Muscle of back (tissue), 3 donors: ENCODE measurements at regions not wholly inside any gene's neighbourhood (a gene's known extent, or its start where the extent isn't known, plus 50 kb on each side); places are given as distances from the start of the nearest gene placed in this dataset.

Source experiments
- DNase-seq, 3 donors: peaks; one replicate each; pipeline versions ENCODE4 v3.0.0 to v3.0.0-alpha.2; 2013

DNA sequence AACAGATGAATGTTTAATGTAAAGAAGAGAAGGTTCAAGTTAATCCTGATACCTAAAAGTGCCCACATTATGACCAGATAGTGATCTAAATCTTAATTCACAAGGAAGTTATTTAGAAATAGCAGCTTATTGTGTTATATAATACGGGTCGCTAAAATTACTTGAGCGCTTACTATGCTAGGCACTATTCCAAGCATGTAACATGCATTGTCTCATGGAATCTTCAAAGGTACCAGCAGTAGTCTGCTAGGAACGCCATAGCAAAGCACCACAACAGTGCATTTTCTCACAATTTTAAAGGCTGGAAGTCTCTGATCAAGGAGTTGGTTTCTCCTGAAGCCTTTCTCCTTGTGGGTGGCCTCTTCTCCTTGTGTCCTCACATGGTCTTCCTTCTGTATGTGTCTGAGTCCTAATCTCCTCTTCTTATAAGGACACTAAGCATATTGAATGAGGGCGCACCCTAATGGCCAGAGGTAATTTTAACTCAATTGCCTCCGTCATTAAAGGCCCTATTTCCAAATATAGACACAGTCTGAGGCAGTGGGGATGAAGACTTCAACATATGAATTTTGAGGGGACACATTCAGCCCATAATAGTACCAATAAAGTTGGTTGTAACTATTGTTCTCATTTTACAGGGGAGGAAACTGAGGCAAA lies 118.4 kb downstream of the LRRC30 start:
- DNase-seq = no peak

DNA sequence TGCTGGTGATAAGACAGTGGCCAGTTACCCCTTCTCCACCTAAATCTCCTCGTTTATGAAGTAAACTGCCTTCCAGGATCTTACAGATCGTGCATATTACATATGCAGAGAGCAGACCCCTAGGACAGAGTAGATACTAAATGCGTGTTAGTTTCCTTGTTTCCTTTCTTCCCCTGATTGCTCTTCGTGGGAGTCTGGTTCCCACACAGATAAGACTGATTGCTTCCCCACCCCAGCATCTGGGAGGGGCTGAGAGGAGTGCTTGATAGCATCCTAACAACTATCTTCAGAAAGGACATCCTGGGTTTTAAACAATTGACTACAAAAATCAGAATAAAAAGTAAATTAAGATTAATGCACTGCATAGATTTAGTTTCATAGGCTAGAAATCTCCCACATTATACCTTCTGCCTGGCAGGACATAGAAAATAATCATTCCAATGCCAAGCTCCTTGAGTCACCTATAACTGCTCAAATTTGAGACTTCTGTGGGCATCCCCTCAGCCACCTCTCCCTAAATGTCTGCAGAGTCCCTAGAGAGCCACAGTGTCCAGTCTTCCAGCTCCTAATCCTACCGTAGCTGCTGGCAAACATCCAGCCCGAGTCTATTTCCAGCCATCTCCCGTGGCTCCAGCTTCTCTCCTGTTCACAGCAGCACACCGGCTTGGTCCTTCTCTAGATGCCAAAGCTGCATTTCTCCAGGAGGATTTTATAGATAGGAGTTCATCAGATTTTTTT lies 128.3 kb downstream of the LRRC30 start:
- peak in 1 of 3 donors; percentile 11 for DNase-seq

DNA sequence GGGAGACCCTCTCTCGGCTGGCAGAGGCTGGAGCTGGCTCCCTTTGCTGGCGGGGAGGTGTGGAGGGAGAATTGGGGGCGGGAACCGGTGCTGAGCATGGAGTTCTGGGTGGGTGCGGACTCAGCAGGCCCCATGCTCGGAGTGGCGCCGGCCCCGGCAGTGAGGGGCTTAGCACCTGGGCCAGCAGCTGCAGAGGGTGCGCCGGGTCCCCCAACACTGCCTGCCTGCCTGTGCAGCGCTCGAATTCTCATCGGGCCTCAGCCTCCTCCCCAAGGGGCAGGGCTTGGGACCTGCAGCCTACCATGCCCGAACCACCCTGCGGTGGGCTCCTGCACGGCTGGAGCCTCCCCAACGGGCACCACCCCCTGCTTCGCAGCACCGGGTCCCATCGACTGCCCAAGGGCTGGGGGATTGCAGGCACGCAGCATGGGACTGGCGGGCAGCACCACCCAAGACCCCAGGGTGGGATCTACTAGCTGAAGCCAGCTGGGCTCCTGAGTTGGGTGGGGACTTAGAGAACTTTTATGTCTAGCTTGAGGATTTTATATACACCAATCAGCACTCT lies 129.8 kb downstream of the LRRC30 start:
- DNase-seq = no peak

DNA sequence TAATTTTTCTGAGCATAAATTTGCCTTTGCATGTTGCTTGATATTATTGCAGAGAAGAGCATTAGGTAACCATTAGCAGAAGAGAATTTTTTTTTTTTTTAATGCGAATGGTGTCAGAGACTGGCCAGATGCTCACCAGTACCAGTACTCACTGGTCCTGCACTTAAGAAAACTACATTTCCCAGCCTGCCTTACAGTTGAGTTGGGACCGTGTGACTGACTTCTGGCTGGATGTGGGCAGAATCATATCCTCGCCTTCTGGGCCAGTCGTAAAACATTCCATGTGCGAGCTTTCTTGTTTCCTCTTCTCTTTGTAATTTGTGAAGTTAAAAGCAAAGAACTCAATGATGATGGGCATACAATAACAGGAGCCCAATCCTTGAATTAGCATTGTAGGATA lies 132.4 kb downstream of the LRRC30 start:
- no peak for DNase-seq

DNA sequence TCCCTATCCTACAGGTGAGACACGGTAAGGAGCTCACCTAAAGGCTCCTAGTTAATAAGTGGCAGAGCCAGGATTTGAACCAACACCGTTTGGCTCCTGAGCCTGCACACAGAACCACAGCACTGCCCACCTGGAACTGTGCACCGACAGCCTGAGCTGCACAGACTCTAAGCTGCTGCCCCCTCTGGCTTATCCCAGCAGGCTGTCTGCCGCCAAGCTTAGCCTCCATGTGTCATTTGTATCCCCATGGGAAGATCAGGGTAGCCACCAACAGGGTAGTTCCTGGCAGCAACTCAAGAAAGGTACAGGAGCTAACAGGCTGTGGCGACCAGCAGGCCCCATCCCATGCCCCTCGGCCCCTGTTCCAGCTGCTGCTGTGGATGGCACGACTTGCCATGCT lies 135.7 kb downstream of the LRRC30 start:
- DNase-seq = no peak

DNA sequence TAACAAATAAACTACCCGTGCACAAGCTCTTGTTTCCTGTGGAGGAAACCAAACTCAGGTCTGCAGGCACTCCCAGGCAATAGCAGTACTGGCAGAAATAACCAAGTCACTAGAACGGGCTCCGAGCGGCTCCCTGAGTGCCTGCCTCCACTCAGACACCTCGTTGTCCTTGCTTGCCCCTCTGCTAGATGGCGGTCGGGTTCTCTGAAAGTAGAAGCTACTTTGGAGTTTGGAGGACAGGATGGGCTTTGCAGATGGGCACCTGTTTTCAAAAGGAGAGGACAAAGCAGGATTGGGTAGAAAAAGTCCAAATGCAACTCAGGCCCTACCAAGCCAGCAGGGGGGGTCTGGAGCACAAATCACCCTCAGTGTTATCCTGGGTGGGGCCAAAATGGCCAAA lies 136.4 kb downstream of the LRRC30 start:
- DNase-seq = no peak

DNA sequence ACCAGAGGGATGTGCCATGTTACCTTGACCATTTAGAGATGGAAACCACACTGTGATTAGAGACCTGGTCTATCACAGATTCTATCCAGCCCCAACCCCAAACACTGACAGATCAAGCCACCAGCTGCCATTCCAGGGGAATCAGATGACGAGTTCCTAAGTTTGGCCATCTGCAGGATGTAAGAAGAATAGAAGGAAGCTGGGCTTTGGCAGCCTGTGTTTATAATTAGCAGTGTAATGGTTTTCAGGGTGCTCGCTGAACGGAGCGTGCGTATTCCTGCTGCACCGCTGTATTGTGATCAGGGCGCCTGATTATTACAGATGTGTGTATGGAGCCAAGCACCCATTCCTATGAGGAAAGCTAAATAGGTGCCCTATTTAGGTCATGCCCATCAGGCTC lies 138.1 kb downstream of the LRRC30 start:
- peak in 1 of 3 donors; percentile 39 for DNase-seq

DNA sequence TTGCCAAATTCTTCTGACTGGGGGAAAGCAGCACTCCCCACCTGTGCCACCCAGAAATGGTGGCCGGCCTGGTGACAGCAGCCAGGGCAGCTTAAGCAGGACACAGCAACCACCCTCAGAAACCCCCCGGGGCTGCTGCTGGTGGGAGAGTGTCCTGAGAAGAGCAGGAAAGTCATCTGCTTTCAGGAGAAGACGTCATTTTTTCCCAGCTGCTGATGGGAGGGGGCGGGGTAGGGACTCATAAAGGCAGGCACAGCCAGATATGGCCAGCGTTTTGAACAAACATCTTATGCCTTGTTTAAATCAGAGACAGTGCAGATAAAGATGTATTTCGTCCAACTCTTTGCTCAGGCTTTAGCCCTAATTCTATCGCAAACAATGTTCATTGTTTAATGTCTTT lies 139.5 kb downstream of the LRRC30 start:
- peak in 2 of 3 donors; percentile 49 to 70 for DNase-seq

DNA sequence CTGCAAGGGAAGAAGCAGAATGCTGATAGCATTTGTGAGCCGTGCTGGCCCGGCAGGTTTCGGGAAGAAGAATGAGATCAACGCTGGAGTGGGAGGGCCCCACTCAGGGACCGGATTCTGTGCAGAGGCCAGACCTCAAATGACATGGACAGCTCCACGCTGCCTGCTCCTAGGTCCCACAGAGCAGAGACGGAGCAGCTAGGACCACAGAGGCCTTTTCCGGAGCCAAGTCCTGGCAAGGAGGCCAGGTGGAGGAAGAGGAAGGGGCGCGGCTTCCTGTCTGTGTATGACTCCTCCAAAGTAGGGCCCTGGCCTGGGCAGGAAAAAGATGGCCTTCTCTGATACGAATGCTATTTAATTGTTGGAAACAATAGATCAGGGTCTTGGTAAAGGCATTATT lies 139.9 kb downstream of the LRRC30 start:
- DNase-seq = peak in 2 of 3 donors; percentile 40 to 66

DNA sequence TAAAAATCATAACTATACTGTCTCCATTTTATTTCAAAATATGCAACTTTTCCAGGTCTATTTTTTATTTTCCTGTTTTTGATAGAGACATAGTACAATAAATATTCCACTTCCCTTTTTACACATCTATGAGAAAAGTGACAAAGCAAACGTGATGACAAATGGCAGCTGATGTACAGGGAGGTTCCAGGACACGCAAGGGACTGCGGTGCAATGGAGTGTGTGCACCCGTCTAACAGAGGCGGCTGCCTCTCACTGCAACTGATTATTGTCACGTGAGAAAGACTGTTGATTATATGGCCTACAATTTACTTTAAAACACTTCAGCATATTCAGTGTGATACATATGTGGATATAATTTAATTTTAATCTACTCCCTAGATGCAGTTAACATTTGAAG lies 142.6 kb downstream of the LRRC30 start:
- DNase-seq = no peak

DNA sequence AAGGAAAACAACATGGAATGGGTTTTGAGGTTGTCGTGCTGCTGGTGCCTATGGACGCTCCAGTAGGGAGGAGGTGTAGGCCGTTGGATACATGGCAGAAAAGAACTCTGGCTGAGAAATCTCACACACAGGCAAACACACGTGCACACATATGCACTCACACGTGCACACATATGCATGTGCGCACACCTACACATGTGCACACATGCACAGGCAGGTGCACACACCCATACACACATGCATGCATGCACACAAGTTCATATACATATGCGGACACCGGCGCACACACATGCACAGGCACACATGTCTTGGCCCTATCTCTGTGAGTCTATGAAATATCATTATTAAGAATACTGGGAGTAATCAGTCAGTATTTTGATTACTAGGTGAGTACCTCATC lies 150.4 kb downstream of the LRRC30 start:
- no peak for DNase-seq

DNA sequence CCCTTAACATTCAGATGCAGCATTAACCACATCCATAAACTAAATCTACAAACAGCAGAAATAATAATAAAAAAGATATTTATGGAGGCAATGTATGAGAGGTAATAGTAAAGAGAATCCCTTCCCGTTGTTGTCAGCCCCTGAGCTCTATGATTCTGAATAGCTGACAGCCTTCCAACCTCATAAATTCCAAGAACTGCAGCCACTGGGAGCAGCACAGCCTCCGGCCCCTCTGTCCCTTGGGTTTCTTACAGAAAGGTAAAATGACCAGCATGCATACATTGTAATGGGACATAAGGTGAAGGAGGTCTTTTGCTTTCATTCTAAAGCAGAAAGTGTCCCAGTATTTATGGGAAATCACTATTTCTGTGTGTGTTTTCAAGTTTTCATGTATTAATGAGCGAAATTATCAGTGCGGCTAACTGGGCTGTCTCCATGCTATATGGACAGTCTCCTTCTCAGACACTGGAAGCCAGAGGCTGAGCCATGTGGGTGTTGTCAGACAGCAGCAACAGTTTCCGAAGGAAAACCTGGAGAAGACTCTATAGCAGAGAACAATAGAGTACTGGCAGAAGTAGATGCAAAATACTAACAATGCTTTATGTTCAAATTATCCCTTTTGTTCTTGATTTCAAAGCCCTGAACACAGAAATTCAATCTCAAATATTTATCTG lies 151.6 kb downstream of the LRRC30 start:
- no peak for DNase-seq

DNA sequence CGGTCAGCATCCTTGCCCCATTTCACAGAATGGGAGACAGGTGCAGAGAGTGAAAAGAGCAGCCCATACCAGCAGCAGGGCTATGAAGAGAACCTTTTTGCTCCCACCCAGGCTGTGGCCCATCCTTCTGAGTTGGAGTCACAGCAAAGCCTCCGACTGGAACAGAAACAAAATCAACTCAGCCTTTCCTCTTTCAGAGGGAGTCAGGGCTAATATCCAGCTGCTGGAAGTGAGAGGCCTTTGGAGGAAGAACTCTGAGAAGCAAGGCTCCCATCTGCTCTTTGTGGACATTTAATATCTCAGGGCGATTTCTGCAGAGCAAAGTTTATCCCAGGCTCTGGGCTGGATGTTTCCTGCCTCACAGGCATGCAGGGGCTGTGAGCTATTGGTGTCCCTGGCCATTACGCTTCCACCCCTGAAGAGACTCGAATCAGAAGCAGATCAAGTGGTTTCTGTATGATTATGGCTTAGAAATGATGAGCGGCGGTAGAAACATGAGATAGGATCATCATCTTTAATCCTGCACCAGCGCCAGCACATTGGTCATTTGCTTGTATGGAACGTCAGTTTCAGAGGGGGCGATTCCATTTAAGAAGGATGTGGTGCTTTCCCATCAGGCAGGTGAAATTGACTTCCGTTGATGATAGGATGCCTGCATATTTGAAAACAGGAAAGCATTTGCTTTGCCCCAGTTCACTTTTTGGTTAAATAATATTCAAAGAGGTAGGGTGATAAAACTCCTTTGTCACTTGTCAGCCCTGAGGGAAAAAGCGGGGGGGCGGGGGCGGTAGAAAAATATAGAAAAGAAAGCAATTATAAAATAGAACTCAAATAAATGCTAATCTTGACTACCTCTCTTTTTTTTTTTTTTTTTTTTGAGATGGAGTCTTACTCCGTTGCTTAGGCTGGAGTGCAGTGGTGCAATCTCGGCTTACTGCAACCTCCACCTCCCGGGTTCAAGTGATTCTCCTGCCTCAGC lies 152.4 kb downstream of the LRRC30 start:
- DNase-seq = peak in 2 of 3 donors; percentile 30 to 67

DNA sequence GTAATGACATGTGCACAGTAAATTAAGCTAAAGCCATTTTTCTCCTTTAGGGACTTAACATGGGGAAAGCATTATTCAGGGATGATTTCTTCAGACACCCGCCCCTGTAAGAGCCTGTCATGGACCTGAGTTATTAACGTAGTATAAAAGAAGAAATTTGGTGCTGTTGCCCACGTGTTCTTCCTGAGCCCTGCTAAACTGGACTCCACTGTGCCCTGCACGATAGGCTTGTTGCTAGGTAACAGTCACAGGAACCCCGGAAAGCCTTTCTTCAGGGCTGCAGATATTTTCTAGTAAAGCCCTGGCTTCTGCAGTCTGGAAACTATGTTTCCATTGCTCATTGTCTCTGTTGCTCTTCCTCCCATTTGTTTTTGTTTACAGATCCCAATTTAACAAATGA lies 157.9 kb downstream of the LRRC30 start:
- DNase-seq = peak in 1 of 3 donors; percentile 6

DNA sequence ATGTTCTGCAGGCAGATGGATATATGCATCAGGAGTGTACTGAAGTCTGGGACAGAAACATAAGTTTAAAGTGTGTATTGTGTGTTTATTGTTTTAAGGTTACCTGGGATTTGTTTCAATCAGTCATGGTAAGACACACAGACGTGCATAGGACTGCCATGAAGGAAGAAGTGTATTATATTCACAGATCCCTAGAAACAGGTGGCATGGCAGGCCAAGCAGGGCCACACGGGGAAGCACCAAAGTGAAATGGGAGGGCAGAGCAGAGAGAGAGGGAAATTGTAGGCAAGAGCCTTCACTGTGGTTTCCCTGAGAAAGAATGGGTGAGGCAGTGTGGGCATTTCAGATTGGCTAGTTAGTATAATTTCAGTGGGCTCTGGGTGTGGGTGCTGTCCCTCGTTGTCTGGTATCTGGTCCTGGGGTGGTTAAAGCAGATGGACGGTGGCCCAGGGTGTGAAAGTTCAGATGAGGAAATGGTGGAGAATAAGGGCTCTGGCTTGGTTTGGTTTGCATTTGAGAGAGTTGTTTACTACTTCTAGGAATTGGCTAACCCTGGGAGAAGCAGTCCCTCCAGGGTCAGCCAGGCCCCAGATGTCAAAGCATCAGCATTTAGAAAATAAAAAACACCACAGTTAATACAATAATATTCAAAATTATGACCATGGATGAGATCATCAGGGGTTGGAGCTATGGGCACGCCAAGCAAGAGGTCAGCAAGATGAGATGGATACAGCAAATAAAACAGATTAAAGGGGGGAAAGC lies 160.0 kb downstream of the LRRC30 start:
- no peak for DNase-seq

DNA sequence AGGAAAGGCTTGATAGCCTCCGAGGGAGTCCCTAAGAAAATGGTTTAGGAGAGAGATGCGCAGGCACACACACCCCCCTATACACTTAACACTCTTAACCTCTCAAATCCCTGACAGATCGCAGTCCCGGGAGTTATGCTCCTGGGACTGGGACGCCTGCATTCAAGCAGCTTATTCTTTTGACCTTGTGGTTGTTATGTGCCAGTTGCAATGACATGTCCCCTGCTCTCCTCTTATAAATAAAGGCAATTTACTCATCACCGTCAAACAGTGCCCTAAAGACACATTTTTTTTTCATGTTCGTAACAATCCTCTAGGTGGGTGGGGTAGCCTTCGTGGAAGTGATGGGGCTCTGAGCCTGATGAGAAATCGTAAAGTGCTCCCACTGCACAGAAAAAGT lies 162.2 kb downstream of the LRRC30 start:
- DNase-seq = no peak

DNA sequence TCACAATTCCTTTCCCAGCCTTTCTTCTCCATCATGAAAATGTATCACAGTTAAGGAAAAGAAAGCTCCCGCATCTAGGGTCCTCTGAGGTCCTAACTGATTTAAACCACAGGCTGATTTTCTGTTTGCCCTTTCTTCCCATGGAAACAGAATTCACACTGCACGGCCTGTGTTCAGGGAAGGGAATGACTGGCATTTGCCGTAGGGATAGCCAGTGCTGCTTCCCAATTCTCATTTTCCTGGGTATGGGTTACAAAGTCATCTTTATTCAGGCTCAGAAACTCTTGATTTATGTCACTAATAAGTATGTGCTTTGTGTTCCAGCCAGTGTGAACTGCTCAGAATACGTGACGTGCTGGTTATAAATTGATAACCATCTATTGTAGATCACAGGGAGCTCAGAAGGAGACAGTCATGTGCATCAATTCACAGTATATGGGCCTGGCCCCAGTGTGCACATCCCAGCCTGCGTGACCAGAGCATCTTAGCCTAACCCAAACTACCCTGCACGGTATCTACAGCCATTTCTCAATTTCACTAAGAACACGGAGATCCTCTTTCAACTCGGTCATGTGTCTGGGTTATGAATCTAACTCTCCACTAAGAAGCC lies 163.3 kb downstream of the LRRC30 start:
- DNase-seq = peak in 1 of 3 donors; percentile 4

DNA sequence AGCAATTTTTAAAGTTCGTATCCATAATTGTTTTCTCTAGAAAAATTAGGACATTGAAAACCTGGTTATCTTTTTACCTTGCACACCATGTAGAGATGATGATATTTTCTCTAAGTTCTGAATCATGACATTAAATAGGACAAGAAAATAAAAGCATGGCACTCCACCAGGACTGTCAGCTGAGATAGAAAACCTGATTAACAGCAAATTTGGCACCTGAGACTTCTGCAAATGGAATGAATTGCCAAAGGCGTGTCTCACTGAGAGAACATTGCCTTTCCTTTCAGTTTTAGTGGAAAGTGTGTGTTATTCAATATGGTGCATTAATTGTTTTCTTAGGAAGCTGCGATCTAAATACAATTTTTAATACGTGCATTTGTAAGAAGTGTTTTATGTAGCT lies 164.7 kb downstream of the LRRC30 start:
- no peak for DNase-seq

DNA sequence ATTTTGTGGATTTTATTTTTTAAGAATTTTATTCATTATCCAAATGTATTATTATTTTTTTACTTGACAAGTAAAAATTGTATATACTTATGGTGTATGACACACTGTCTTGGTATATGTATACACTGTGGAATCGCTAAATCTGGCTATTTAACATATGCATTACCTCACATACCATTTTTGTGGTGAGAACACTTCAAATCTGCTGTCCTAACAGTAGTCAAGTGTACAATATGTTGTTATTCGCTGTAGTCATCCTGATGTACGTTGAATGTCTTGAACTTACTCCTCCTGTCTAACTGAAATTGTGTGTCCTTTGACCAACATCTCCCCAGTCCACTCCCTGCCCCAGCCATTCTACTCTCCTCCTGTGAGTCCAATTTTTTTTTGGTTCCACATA lies 153.2 kb upstream of the PTPRM start:
- DNase-seq = no peak

DNA sequence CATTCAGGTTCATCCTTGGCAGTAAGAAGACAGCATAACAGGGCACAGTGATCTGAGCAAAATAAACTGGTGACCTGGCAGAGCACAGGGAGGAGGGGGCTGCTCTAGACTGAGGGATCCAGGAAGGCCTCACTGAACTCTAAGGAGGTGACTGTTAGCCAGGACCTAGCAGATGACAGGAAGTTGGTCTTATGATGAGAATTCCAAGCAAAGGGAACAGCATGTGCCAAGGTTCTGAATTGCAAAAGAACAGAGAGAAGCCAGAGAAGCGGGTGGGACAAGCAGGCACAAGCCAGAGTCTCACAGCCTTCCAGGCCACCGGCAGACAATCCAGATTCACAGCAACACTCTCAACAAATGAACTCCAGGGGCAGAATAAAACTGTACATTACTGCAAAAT lies 152.7 kb upstream of the PTPRM start:
- DNase-seq = peak in 2 of 3 donors; percentile 3 to 14
